ENCODE measurements at regions not wholly inside any gene's neighbourhood (a gene's known extent, or its start where the extent isn't known, plus 50 kb on each side); places are given as distances from the start of the nearest gene placed in this dataset.

DNA sequence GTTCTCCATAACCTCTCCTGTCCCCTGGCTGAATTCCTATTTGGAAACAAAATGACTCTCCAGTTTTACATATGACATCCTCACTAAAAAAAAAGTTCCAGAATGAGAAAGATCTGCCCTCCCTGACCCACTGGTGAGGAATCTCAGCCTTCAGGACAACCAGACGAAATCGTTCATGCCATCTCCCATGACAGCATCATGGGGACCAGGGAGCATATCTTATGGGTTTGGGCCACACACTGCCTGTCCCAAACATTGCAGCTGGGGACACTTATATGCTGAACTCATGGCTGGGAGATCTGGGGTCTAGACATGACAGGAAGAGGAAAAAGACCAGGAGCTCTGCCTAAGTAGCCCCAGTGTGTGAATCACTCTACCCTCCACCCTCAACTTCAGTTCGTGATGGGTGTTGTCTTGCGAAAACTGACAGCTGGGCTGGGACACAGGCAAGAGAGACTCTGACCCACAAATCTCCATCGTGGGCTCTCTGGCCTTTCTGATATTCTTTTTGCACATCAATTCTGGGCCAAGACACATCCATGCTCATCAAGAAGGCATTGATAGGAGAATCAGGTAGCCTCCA, 102.0 kb downstream of the ZNF280B start:
- H3K4me1 Mint-ChIP-seq: no peaks in the 10 kb centered on the region
- no peak overlapping the region for H3K4me3 Mint-ChIP-seq
- ChIA-PET POLR2A (interaction anchor here (0.6 kb wide), 1 partner anchor 190 kb away, joined by 4 read pairs; no protein-coding TSS in a partner anchor), CTCF (interaction anchor here (1.1 to 1.5 kb wide), 3 partner anchors 16 to 63 kb away, joined by 3 to 6 read pairs (median 4); no protein-coding TSS in a partner anchor)
- H3K9me3 Mint-ChIP-seq: no peaks in the 10 kb centered on the region
- no peak for TF ChIP-seq TCF7 (CRISPR knock-in tag; IDR thresholded peaks at IDR 0.05; ENCODE audit: low read depth)
- TF ChIP-seq, protein P1, sequence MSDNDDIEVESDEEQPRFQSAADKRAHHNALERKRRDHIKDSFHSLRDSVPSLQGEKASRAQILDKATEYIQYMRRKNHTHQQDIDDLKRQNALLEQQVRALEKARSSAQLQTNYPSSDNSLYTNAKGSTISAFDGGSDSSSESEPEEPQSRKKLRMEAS (CRISPR knock-in tag; IDR thresholded peaks at IDR 0.05): no peak
- TF ChIP-seq, protein P2, sequence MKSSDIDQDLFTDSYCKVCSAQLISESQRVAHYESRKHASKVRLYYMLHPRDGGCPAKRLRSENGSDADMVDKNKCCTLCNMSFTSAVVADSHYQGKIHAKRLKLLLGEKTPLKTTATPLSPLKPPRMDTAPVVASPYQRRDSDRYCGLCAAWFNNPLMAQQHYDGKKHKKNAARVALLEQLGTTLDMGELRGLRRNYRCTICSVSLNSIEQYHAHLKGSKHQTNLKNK (CRISPR knock-in tag; IDR thresholded peaks at IDR 0.05): no peak
- TF ChIP-seq RELA (CRISPR knock-in tag; IDR thresholded peaks at IDR 0.05; ENCODE audit: borderline replicate concordance): no peak
- no peak for TF ChIP-seq RORB (CRISPR knock-in tag; IDR thresholded peaks at IDR 0.05)
- no peak for TF ChIP-seq ELF4 (CRISPR knock-in tag; IDR thresholded peaks at IDR 0.05; ENCODE audit: low read depth)
- no peak for TF ChIP-seq ZNF263 (CRISPR knock-in tag; IDR thresholded peaks at IDR 0.05; ENCODE audit: low read depth)
- TF ChIP-seq ESRRA (CRISPR knock-in tag; IDR thresholded peaks at IDR 0.05; ENCODE audit: borderline replicate concordance): no peak
- TF ChIP-seq, protein P3, sequence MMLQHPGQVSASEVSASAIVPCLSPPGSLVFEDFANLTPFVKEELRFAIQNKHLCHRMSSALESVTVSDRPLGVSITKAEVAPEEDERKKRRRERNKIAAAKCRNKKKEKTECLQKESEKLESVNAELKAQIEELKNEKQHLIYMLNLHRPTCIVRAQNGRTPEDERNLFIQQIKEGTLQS (CRISPR knock-in tag; conservative IDR thresholded peaks at IDR 0.05): no peak
- TF ChIP-seq, protein P4, sequence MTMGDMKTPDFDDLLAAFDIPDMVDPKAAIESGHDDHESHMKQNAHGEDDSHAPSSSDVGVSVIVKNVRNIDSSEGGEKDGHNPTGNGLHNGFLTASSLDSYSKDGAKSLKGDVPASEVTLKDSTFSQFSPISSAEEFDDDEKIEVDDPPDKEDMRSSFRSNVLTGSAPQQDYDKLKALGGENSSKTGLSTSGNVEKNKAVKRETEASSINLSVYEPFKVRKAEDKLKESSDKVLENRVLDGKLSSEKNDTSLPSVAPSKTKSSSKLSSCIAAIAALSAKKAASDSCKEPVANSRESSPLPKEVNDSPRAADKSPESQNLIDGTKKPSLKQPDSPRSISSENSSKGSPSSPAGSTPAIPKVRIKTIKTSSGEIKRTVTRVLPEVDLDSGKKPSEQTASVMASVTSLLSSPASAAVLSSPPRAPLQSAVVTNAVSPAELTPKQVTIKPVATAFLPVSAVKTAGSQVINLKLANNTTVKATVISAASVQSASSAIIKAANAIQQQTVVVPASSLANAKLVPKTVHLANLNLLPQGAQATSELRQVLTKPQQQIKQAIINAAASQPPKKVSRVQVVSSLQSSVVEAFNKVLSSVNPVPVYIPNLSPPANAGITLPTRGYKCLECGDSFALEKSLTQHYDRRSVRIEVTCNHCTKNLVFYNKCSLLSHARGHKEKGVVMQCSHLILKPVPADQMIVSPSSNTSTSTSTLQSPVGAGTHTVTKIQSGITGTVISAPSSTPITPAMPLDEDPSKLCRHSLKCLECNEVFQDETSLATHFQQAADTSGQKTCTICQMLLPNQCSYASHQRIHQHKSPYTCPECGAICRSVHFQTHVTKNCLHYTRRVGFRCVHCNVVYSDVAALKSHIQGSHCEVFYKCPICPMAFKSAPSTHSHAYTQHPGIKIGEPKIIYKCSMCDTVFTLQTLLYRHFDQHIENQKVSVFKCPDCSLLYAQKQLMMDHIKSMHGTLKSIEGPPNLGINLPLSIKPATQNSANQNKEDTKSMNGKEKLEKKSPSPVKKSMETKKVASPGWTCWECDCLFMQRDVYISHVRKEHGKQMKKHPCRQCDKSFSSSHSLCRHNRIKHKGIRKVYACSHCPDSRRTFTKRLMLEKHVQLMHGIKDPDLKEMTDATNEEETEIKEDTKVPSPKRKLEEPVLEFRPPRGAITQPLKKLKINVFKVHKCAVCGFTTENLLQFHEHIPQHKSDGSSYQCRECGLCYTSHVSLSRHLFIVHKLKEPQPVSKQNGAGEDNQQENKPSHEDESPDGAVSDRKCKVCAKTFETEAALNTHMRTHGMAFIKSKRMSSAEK (CRISPR knock-in tag; IDR thresholded peaks at IDR 0.05; ENCODE audit: borderline replicate concordance): no peak
- TF ChIP-seq GRHL2 (CRISPR knock-in tag; IDR thresholded peaks at IDR 0.05; ENCODE audit: insufficient replicate concordance, severe bottlenecking): no peak
- TF ChIP-seq, protein P5, sequence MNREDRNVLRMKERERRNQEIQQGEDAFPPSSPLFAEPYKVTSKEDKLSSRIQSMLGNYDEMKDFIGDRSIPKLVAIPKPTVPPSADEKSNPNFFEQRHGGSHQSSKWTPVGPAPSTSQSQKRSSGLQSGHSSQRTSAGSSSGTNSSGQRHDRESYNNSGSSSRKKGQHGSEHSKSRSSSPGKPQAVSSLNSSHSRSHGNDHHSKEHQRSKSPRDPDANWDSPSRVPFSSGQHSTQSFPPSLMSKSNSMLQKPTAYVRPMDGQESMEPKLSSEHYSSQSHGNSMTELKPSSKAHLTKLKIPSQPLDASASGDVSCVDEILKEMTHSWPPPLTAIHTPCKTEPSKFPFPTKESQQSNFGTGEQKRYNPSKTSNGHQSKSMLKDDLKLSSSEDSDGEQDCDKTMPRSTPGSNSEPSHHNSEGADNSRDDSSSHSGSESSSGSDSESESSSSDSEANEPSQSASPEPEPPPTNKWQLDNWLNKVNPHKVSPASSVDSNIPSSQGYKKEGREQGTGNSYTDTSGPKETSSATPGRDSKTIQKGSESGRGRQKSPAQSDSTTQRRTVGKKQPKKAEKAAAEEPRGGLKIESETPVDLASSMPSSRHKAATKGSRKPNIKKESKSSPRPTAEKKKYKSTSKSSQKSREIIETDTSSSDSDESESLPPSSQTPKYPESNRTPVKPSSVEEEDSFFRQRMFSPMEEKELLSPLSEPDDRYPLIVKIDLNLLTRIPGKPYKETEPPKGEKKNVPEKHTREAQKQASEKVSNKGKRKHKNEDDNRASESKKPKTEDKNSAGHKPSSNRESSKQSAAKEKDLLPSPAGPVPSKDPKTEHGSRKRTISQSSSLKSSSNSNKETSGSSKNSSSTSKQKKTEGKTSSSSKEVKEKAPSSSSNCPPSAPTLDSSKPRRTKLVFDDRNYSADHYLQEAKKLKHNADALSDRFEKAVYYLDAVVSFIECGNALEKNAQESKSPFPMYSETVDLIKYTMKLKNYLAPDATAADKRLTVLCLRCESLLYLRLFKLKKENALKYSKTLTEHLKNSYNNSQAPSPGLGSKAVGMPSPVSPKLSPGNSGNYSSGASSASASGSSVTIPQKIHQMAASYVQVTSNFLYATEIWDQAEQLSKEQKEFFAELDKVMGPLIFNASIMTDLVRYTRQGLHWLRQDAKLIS (CRISPR knock-in tag; IDR thresholded peaks at IDR 0.05; ENCODE audit: borderline replicate concordance): no peak
- TF ChIP-seq OVOL2 (CRISPR knock-in tag; IDR thresholded peaks at IDR 0.05; ENCODE audit: borderline replicate concordance): no peak
- no peak for TF ChIP-seq ATF1 (CRISPR knock-in tag; IDR thresholded peaks at IDR 0.05)
- no peak for TF ChIP-seq FOXP1 (CRISPR knock-in tag; IDR thresholded peaks at IDR 0.05; ENCODE audit: borderline replicate concordance)
- TF ChIP-seq NFE2L1 (CRISPR knock-in tag; IDR thresholded peaks at IDR 0.05): no peak
- TF ChIP-seq, protein P6, sequence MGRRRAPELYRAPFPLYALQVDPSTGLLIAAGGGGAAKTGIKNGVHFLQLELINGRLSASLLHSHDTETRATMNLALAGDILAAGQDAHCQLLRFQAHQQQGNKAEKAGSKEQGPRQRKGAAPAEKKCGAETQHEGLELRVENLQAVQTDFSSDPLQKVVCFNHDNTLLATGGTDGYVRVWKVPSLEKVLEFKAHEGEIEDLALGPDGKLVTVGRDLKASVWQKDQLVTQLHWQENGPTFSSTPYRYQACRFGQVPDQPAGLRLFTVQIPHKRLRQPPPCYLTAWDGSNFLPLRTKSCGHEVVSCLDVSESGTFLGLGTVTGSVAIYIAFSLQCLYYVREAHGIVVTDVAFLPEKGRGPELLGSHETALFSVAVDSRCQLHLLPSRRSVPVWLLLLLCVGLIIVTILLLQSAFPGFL (CRISPR knock-in tag; IDR thresholded peaks at IDR 0.05; ENCODE audit: borderline replicate concordance): no peak
- TF ChIP-seq, protein P7, sequence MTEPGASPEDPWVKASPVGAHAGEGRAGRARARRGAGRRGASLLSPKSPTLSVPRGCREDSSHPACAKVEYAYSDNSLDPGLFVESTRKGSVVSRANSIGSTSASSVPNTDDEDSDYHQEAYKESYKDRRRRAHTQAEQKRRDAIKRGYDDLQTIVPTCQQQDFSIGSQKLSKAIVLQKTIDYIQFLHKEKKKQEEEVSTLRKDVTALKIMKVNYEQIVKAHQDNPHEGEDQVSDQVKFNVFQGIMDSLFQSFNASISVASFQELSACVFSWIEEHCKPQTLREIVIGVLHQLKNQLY (CRISPR knock-in tag; IDR thresholded peaks at IDR 0.05): no peak
- H3K36me3 Mint-ChIP-seq: no peaks in the 10 kb centered on the region
- DNase-seq (ENCODE audit: low spot score): no peak
- H3K27me3 Mint-ChIP-seq (ENCODE audit: low read depth): peaks cover 100% of the 10 kb centered on the region
- no peak overlapping the region for H3K27ac Mint-ChIP-seq
- no peak for ATAC-seq
